ENCODE measurements at regions not wholly inside any gene's neighbourhood (a gene's known extent, or its start where the extent isn't known, plus 50 kb on each side); places are given as distances from the start of the nearest gene placed in this dataset.

DNA sequence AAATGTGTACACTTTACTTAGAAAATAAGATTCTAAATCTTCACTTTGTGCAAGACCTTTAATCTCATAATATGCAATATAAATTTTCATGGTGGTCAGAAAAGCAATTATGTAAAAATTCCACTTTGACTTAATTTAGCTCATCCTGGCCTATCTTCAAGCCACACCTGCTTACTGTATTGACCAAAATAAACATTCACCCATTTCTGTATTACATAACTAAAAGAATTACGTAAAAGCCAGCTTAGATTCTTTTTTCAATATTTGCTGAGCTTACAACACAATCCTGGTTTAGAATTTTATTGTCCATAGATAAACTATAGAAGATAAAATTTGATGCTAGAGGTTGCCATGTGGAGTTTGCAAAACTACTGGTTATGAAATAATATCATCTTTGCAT, 172.9 kb upstream of the GRM3 start:
- WGBS, 5 donors: 18 to 67% (median 43%) methylated on average over 1 of the region's 1 CpG
- no peak for DNase-seq
- intact Hi-C loops (cut with DNase I; ENCODE audit: low total_unique reads): no loop called here

GRCh38 chr7:86469680-86470295, 173.9 kb upstream of the GRM3 start:
- peak; percentile 55 to 89 for DNase-seq
- Histone ChIP-seq H3K27ac (no peak overlapping the region), H3K4me3 (no peak overlapping the region), H3K4me1 (no peaks in the 10 kb centered on the region), H3K9me3 (no peaks in the 10 kb centered on the region), H3K36me3 (no peaks in the 10 kb centered on the region), H3K27me3 (no peaks in the 10 kb centered on the region)
- intact Hi-C loops (cut with DNase I; ENCODE audit: low total_unique reads): no loop called here
- TF ChIP-seq, protein P1, sequence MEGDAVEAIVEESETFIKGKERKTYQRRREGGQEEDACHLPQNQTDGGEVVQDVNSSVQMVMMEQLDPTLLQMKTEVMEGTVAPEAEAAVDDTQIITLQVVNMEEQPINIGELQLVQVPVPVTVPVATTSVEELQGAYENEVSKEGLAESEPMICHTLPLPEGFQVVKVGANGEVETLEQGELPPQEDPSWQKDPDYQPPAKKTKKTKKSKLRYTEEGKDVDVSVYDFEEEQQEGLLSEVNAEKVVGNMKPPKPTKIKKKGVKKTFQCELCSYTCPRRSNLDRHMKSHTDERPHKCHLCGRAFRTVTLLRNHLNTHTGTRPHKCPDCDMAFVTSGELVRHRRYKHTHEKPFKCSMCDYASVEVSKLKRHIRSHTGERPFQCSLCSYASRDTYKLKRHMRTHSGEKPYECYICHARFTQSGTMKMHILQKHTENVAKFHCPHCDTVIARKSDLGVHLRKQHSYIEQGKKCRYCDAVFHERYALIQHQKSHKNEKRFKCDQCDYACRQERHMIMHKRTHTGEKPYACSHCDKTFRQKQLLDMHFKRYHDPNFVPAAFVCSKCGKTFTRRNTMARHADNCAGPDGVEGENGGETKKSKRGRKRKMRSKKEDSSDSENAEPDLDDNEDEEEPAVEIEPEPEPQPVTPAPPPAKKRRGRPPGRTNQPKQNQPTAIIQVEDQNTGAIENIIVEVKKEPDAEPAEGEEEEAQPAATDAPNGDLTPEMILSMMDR (IDR thresholded peaks at IDR 0.05): peak in 4 of 7 experiments; percentile 48 to 59 (median 52)
- no peak for TF ChIP-seq EP300 (IDR thresholded peaks at IDR 0.05)
- 40 to 45% (median 43%) methylated on average over 9 of the region's 9 CpGs for WGBS, 5 donors

More for the DNA sequence above, 172.9 kb upstream of the GRM3 start:
- no peaks in the 10 kb centered on the region for H3K9me3 ChIP-seq
- no peak overlapping the region for H3K27ac ChIP-seq
- no peak overlapping the region for H3K4me3 ChIP-seq
- TF ChIP-seq POLR2AphosphoS5 (IDR thresholded peaks at IDR 0.05) (no peak), POLR2A (IDR thresholded peaks at IDR 0.05) (no peak), EP300 (IDR thresholded peaks at IDR 0.05) (no peak)
- TF ChIP-seq, protein P1 (IDR thresholded peaks at IDR 0.05): no peak
- no peaks in the 10 kb centered on the region for H3K4me1 ChIP-seq
- H3K36me3 ChIP-seq: no peaks in the 10 kb centered on the region
- H3K27me3 ChIP-seq: no peaks in the 10 kb centered on the region

DNA sequence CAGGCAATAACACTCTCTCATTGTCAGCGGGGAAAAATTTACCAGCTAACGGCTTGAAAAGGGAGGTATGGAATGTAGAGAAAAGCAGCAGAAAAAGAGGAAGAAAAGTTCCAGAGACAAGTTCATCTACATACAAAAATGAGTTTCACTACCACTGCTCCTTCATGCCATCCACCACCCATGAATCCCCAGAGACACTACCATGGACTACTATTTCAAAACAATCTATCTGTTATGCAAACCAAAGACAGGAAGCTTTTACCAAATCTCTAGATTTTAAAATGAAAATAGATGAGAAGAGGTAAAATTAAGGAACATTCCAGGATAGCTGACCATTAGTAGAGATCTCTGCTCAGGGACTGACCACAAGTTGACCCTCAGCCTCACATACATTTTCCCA, 189.0 kb upstream of the GRM3 start:
- no peaks in the 10 kb centered on the region for H3K36me3 ChIP-seq
- 91 to 97% (median 92%) methylated on average over 2 of the region's 2 CpGs for WGBS, 5 donors
- intact Hi-C loops (cut with DNase I; ENCODE audit: low total_unique reads): no loop called here
- no peaks in the 10 kb centered on the region for H3K9me3 ChIP-seq
- no peaks in the 10 kb centered on the region for H3K27me3 ChIP-seq
- H3K27ac ChIP-seq: no peak overlapping the region
- DNase-seq: no peak
- no peaks in the 10 kb centered on the region for H3K4me1 ChIP-seq
- no peak overlapping the region for H3K4me3 ChIP-seq
- TF ChIP-seq EP300 (IDR thresholded peaks at IDR 0.05) (no peak), POLR2A (IDR thresholded peaks at IDR 0.05) (no peak)
- TF ChIP-seq, protein P1 (IDR thresholded peaks at IDR 0.05): no peak

GRCh38 chr7:86453454-86453853, 190.3 kb upstream of the GRM3 start:
- no peak for DNase-seq
- WGBS, 5 donors: 88 to 96% (median 92%) methylated on average over 1 of the region's 1 CpG
- intact Hi-C loops (cut with DNase I; ENCODE audit: low total_unique reads): no loop called here
- Histone ChIP-seq H3K9me3 (no peaks in the 10 kb centered on the region), H3K4me1 (no peaks in the 10 kb centered on the region), H3K36me3 (no peaks in the 10 kb centered on the region), H3K27me3 (no peaks in the 10 kb centered on the region), H3K27ac (no peak overlapping the region), H3K4me3 (no peak overlapping the region)
- no peak for TF ChIP-seq POLR2AphosphoS5 (IDR thresholded peaks at IDR 0.05)
- no peak for TF ChIP-seq EP300 (IDR thresholded peaks at IDR 0.05)
- TF ChIP-seq, protein P1 (IDR thresholded peaks at IDR 0.05): no peak
- TF ChIP-seq POLR2A (IDR thresholded peaks at IDR 0.05): no peak
